Gastrocnemius medialis (tissue), 4 donors: ENCODE measurements at regions not wholly inside any gene's neighbourhood (a gene's known extent, or its start where the extent isn't known, plus 50 kb on each side); places are given as distances from the start of the nearest gene placed in this dataset.

Experiments
- POLR2A ChIP-seq, 2 donors: fragments of 450-650 bp; IDR thresholded peaks; one replicate each; pipeline ENCODE4 v1.6.1; 2017; ENCODE audit warnings: antibody characterized with exemption in 2 of 2, mild to moderate bottlenecking in 2 of 2, moderate library complexity in 2 of 2
- TF ChIP-seq, protein P1 (sequence below), 5 experiments: fragments of 450-650 bp in 3 of 5; fragments of 200-600 bp in 2 of 5; sonication (generic) in 2 of 5; IDR thresholded peaks in 4 of 5; conservative IDR thresholded peaks in 1 of 5; 1 replicate in 4 of 5; 2 replicates in 1 of 5; pipeline ENCODE4 v1.5.1; 2016 to 2019; ENCODE audit warnings: antibody characterized with exemption in 5 of 5, mild to moderate bottlenecking in 3 of 5, moderate library complexity in 3 of 5

GRCh38 chr1:198423673-198424072, 116.8 kb downstream of the ATP6V1G3 start:
- TF ChIP-seq, protein P1, sequence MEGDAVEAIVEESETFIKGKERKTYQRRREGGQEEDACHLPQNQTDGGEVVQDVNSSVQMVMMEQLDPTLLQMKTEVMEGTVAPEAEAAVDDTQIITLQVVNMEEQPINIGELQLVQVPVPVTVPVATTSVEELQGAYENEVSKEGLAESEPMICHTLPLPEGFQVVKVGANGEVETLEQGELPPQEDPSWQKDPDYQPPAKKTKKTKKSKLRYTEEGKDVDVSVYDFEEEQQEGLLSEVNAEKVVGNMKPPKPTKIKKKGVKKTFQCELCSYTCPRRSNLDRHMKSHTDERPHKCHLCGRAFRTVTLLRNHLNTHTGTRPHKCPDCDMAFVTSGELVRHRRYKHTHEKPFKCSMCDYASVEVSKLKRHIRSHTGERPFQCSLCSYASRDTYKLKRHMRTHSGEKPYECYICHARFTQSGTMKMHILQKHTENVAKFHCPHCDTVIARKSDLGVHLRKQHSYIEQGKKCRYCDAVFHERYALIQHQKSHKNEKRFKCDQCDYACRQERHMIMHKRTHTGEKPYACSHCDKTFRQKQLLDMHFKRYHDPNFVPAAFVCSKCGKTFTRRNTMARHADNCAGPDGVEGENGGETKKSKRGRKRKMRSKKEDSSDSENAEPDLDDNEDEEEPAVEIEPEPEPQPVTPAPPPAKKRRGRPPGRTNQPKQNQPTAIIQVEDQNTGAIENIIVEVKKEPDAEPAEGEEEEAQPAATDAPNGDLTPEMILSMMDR (IDR thresholded peaks at IDR 0.05 in 4 of 5, conservative IDR thresholded peaks at IDR 0.05 in 1 of 5) = no peak
- TF ChIP-seq POLR2A (IDR thresholded peaks at IDR 0.05) = no peak
